ENCODE measurements at regions not wholly inside any gene's neighbourhood (a gene's known extent, or its start where the extent isn't known, plus 50 kb on each side); places are given as distances from the start of the nearest gene placed in this dataset.

GRCh38 chr2:2644040-2644439, 313.0 kb upstream of the MYT1L start:
- DNase-seq (ENCODE audit: low read depth in 2 of 2): no peak

GRCh38 chr2:2642906-2643890, 312.1 kb upstream of the MYT1L start:
- no peak for DNase-seq (ENCODE audit: low read depth in 2 of 2)

GRCh38 chr2:2641541-2642410, 310.7 kb upstream of the MYT1L start:
- no peak for DNase-seq (ENCODE audit: low read depth in 2 of 2)

GRCh38 chr2:2640818-2641217, 309.7 kb upstream of the MYT1L start:
- no peak for DNase-seq (ENCODE audit: low read depth in 2 of 2)

GRCh38 chr2:2640371-2640770, 309.3 kb upstream of the MYT1L start:
- no peak for DNase-seq (ENCODE audit: low read depth in 2 of 2)

GRCh38 chr2:2639251-2640139, 308.4 kb upstream of the MYT1L start:
- DNase-seq (ENCODE audit: low read depth in 2 of 2): no peak

GRCh38 chr2:2638547-2639220, 307.6 kb upstream of the MYT1L start:
- no peak for DNase-seq (ENCODE audit: low read depth in 2 of 2)

- DNase-seq (ENCODE audit: low read depth in 2 of 2): no peak
These were observed 305.7 kb upstream of the MYT1L start for GRCh38 chr2:2636813-2637212.

- no peak for DNase-seq (ENCODE audit: low read depth in 2 of 2)
These were observed 304.0 kb upstream of the MYT1L start for GRCh38 chr2:2635025-2635528.

GRCh38 chr2:2633017-2633416, 301.9 kb upstream of the MYT1L start:
- DNase-seq (ENCODE audit: low read depth in 2 of 2): no peak

- DNase-seq (ENCODE audit: low read depth in 2 of 2): no peak
These were observed 292.9 kb upstream of the MYT1L start for GRCh38 chr2:2623939-2624338.

GRCh38 chr2:2621855-2622254, 290.8 kb upstream of the MYT1L start:
- no peak for DNase-seq (ENCODE audit: low read depth in 2 of 2)

GRCh38 chr2:2620604-2621003, 289.5 kb upstream of the MYT1L start:
- DNase-seq (ENCODE audit: low read depth in 2 of 2): no peak

- no peak for DNase-seq (ENCODE audit: low read depth in 2 of 2)
These were observed 288.9 kb upstream of the MYT1L start for GRCh38 chr2:2619995-2620394.

GRCh38 chr2:2614452-2614851, 283.4 kb upstream of the MYT1L start:
- DNase-seq (ENCODE audit: low read depth in 2 of 2): no peak

GRCh38 chr2:2613279-2614199, 282.5 kb upstream of the MYT1L start:
- DNase-seq (ENCODE audit: low read depth in 2 of 2): peak; percentile 66 to 81

- no peak for DNase-seq (ENCODE audit: low read depth in 2 of 2)
These were observed 279.7 kb upstream of the MYT1L start for GRCh38 chr2:2610751-2611150.

- no peak for DNase-seq (ENCODE audit: low read depth in 2 of 2)
These were observed 269.3 kb upstream of the MYT1L start for GRCh38 chr2:2600366-2600765.

GRCh38 chr2:2599441-2599840, 268.4 kb upstream of the MYT1L start:
- DNase-seq (ENCODE audit: low read depth in 2 of 2): no peak

GRCh38 chr2:2597712-2598111, 266.6 kb upstream of the MYT1L start:
- no peak for DNase-seq (ENCODE audit: low read depth in 2 of 2)
